ENCODE measurements at regions not wholly inside any gene's neighbourhood (a gene's known extent, or its start where the extent isn't known, plus 50 kb on each side); places are given as distances from the start of the nearest gene placed in this dataset.
"Not testable (repeated sequence)": the region's sequence is repeated elsewhere in the genome, so short reads cannot be mapped to it uniquely, and the experiment has no call there.

- Histone ChIP-seq H3K27ac (no peak overlapping the region), H3K36me3 (ENCODE audit: insufficient read depth in 1 of 2, low read depth in 1 of 2) (no peaks in the 10 kb centered on the region), H3K4me3 (no peak overlapping the region), H3K9me3 (no peaks in the 10 kb centered on the region), H3K27me3 (ENCODE audit: insufficient read depth in 3 of 3, low read length in 2 of 3) (no peaks in the 10 kb centered on the region), H3K4me1 (peaks cover 5% of the 10 kb centered on the region)
- ATAC-seq (no peak), DNase-seq (no peak)
- WGBS, 3 donors: 44 to 49% (median 45%) methylated on average over 1 of the region's 1 CpG
- TF ChIP-seq, protein P1, sequence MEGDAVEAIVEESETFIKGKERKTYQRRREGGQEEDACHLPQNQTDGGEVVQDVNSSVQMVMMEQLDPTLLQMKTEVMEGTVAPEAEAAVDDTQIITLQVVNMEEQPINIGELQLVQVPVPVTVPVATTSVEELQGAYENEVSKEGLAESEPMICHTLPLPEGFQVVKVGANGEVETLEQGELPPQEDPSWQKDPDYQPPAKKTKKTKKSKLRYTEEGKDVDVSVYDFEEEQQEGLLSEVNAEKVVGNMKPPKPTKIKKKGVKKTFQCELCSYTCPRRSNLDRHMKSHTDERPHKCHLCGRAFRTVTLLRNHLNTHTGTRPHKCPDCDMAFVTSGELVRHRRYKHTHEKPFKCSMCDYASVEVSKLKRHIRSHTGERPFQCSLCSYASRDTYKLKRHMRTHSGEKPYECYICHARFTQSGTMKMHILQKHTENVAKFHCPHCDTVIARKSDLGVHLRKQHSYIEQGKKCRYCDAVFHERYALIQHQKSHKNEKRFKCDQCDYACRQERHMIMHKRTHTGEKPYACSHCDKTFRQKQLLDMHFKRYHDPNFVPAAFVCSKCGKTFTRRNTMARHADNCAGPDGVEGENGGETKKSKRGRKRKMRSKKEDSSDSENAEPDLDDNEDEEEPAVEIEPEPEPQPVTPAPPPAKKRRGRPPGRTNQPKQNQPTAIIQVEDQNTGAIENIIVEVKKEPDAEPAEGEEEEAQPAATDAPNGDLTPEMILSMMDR (IDR thresholded peaks at IDR 0.05): no peak
- intact Hi-C loops (cut with DNase I): no loop called here
Measured at GRCh38 chr10:22801785-22802184, 87.4 kb upstream of the PIP4K2A start.

GRCh38 chr10:22797796-22798195 lies 83.4 kb upstream of the PIP4K2A start:
- H3K9me3 ChIP-seq; H3K36me3 ChIP-seq (ENCODE audit: insufficient read depth in 1 of 2, low read depth in 1 of 2); H3K27ac ChIP-seq; intact Hi-C loops (cut with DNase I); H3K4me3 ChIP-seq; ATAC-seq; H3K27me3 ChIP-seq (ENCODE audit: insufficient read depth in 3 of 3, low read length in 2 of 3); H3K4me1 ChIP-seq; DNase-seq: not testable (repeated sequence)
- WGBS, 3 donors: 51 to 75% (median 62%) methylated on average over 1 of the region's 1 CpG

GRCh38 chr10:22795546-22795945 lies 81.2 kb upstream of the PIP4K2A start:
- WGBS, 3 donors: 93 to 96% (median 94%) methylated on average over 3 of the region's 3 CpGs
- no peaks in the 10 kb centered on the region for H3K4me1 ChIP-seq
- no peak overlapping the region for H3K4me3 ChIP-seq
- intact Hi-C loops (cut with DNase I): no loop called here
- no peaks in the 10 kb centered on the region for H3K27me3 ChIP-seq (ENCODE audit: insufficient read depth in 3 of 3, low read length in 2 of 3)
- no peak for ATAC-seq
- TF ChIP-seq, protein P1 (IDR thresholded peaks at IDR 0.05): no peak
- H3K9me3 ChIP-seq: no peaks in the 10 kb centered on the region
- no peak for DNase-seq
- no peaks in the 10 kb centered on the region for H3K36me3 ChIP-seq (ENCODE audit: insufficient read depth in 1 of 2, low read depth in 1 of 2)
- H3K27ac ChIP-seq: no peak overlapping the region

GRCh38 chr10:22792161-22792560 lies 77.8 kb upstream of the PIP4K2A start:
- 51 to 81% (median 63%) methylated on average over 4 of the region's 4 CpGs for WGBS, 3 donors
- TF ChIP-seq, protein P1 (IDR thresholded peaks at IDR 0.05): no peak
- Histone ChIP-seq H3K27me3 (ENCODE audit: insufficient read depth in 3 of 3, low read length in 2 of 3) (no peaks in the 10 kb centered on the region), H3K4me1 (no peaks in the 10 kb centered on the region), H3K36me3 (ENCODE audit: insufficient read depth in 1 of 2, low read depth in 1 of 2) (no peaks in the 10 kb centered on the region), H3K27ac (no peak overlapping the region), H3K4me3 (no peak overlapping the region), H3K9me3 (peaks cover 9% of the 10 kb centered on the region)
- intact Hi-C loops (cut with DNase I): no loop called here
- DNase-seq (no peak), ATAC-seq (no peak)

- TF ChIP-seq, protein P1 (IDR thresholded peaks at IDR 0.05): no peak
- intact Hi-C loops (cut with DNase I): no loop called here
- DNase-seq (no peak), ATAC-seq (no peak)
- no peaks in the 10 kb centered on the region for H3K36me3 ChIP-seq (ENCODE audit: insufficient read depth in 1 of 2, low read depth in 1 of 2)
- H3K9me3 ChIP-seq: peaks cover 9% of the 10 kb centered on the region
- H3K4me1 ChIP-seq: no peaks in the 10 kb centered on the region
- H3K27me3 ChIP-seq (ENCODE audit: insufficient read depth in 3 of 3, low read length in 2 of 3): no peaks in the 10 kb centered on the region
- no peak overlapping the region for H3K27ac ChIP-seq
- WGBS, 3 donors: 60 to 72% (median 66%) methylated on average over 5 of the region's 5 CpGs
- H3K4me3 ChIP-seq: no peak overlapping the region
Measured at GRCh38 chr10:22791665-22792064, 77.3 kb upstream of the PIP4K2A start.

Data from psoas muscle (tissue), 7 donors.